Spleen (tissue), 11 donors: ENCODE measurements at regions not wholly inside any gene's neighbourhood (a gene's known extent, or its start where the extent isn't known, plus 50 kb on each side); places are given as distances from the start of the nearest gene placed in this dataset.

ENCODE experiments used
- DNase-seq: peaks from one replicate; pipeline ENCODE4 v3.0.0-alpha.2; 2020
- H3K27ac ChIP-seq, 8 donors: fragments of 200-600 bp; sonication (generic) in 7 of 8; 1 replicate in 4 of 8; 2 replicates in 4 of 8; pipeline versions ENCODE4 v1.5.0 to v1.8.0; 2016 to 2021; ENCODE audit warnings: inconsistent platforms in 4 of 8, mild to moderate bottlenecking in 4 of 8, moderate library complexity in 1 of 8
- H3K27me3 ChIP-seq, 7 donors: fragments of 200-600 bp; sonication (generic) in 6 of 7; replicated peaks in 1 of 7; 1 replicate in 4 of 7; 2 replicates in 3 of 7; pipeline versions ENCODE4 v1.5.0 to v1.8.0; 2016 to 2021; ENCODE audit warnings: inconsistent platforms in 3 of 7, mild to moderate bottlenecking in 1 of 7
- H3K36me3 ChIP-seq, 6 donors: fragments of 200-600 bp; sonication (generic) in 5 of 6; 1 replicate in 4 of 6; 2 replicates in 2 of 6; pipeline versions ENCODE4 v1.5.0 to v1.8.0; 2016 to 2021; ENCODE audit warnings: inconsistent platforms in 2 of 6
- H3K4me1 ChIP-seq, 6 donors: fragments of 200-600 bp; sonication (generic) in 5 of 6; 1 replicate in 3 of 6; 2 replicates in 3 of 6; pipeline versions ENCODE4 v1.5.0 to v1.8.0; 2016 to 2021; ENCODE audit warnings: inconsistent platforms in 3 of 6
- H3K4me3 ChIP-seq, 8 donors: fragments of 200-600 bp; sonication (generic) in 7 of 8; 1 replicate in 4 of 8; 2 replicates in 4 of 8; pipeline versions ENCODE4 v1.5.0 to v1.8.0; 2016 to 2021; ENCODE audit warnings: inconsistent platforms in 4 of 8, mild to moderate bottlenecking in 4 of 8, moderate library complexity in 2 of 8
- H3K9me3 ChIP-seq, 8 donors: fragments of 200-600 bp; sonication (generic) in 7 of 8; 1 replicate in 4 of 8; 2 replicates in 4 of 8; pipeline versions ENCODE4 v1.5.0 to v1.8.0; 2016 to 2021; ENCODE audit warnings: inconsistent platforms in 4 of 8
- CTCF ChIP-seq, 11 experiments: fragments of 200-600 bp in 7 of 11; fragments of 450-650 bp in 4 of 11; sonication (generic) in 4 of 11; IDR thresholded peaks in 8 of 11; conservative IDR thresholded peaks in 3 of 11; 1 replicate in 7 of 11; 2 replicates in 4 of 11; pipeline versions ENCODE4 v1.4.0 to v1.8.0; 2016 to 2021; ENCODE audit warnings: antibody characterized with exemption in 11 of 11, inconsistent platforms in 4 of 11, mild to moderate bottlenecking in 1 of 11
- POLR2A ChIP-seq, 3 donors: fragments of 450-650 bp; IDR thresholded peaks; one replicate each; pipeline ENCODE4 v1.5.1; 2017; ENCODE audit warnings: antibody characterized with exemption in 3 of 3, mild to moderate bottlenecking in 1 of 3
- POLR2AphosphoS5 ChIP-seq, 3 donors: sonication (generic); formaldehyde crosslinking; IDR thresholded peaks; one replicate each; pipeline ENCODE4 v1.5.1; 2017; ENCODE audit warnings: antibody characterized with exemption in 3 of 3
- WGBS, 5 donors: extraction: QIAGEN DNeasy Blood & Tissue Kit in 3 of 5; methylation state at CpG; one replicate each; pipeline versions ENCODE4 v1.1.5 to v1.1.7; 2013 to 2018; 5-methylcytosine and 5-hydroxymethylcytosine counted together
- intact Hi-C: fragments of 100-400 bp; cut with DNase I; formaldehyde crosslinking; loops from one replicate; pipeline ENCODE4 v1.15.0; 2023; ENCODE audit warnings: low total_unique reads
- donor health status: healthy with polysubstance abuse.
- donor health status: DM: no; HTN: no; CAD: no; lungs with moderate emphysema.
- donor health status: DM: no; HTN: no; CAD: no.
- donor health status: Bipolar disorder and iron deficiency.
- donor health status: healthy.
- donor health status: DM: no; HTN: no; CAD: no.
- donor health status: DM: yes; HTN: yes; CAD: no.

- H3K27me3 ChIP-seq: peaks cover 0 to 84% (median 40%) of the 10 kb centered on the region in 7 donors
- H3K4me3 ChIP-seq: peak overlapping the region; percentile 38 to 78 (median 59)
- intact Hi-C loops: loop anchor here (5.0 to 10.0 kb wide), 2 partner anchors 84 to 511 kb away; partner anchors contain the start of gene HOXD8
- peak; percentile 88 for DNase-seq
- H3K36me3 ChIP-seq: no peaks in the 10 kb centered on the region
- peaks cover 0 to 27% (median 11%) of the 10 kb centered on the region in 6 donors for H3K4me1 ChIP-seq
- TF ChIP-seq POLR2AphosphoS5 (IDR thresholded peaks at IDR 0.05) (no peak), CTCF (IDR thresholded peaks at IDR 0.05 in 8 of 11, conservative IDR thresholded peaks at IDR 0.05 in 3 of 11) (peak in 9 of 11 experiments; percentile 11 to 75 (median 69))
- no peaks in the 10 kb centered on the region for H3K9me3 ChIP-seq
- peak overlapping the region; percentile 28 to 93 (median 86) for H3K27ac ChIP-seq
- WGBS, 5 donors: 4 to 7% (median 6%) methylated on average over 37 to 39 of the region's 39 CpGs
Measured at GRCh38 chr2:176638167-176639015, 369.1 kb downstream of the MTX2 start.

- Histone ChIP-seq H3K27ac (peak overlapping the region in 5 of 8 donors; percentile 12 to 93 (median 84)), H3K4me1 (peaks cover 0 to 27% (median 11%) of the 10 kb centered on the region in 6 donors), H3K36me3 (no peaks in the 10 kb centered on the region), H3K9me3 (no peaks in the 10 kb centered on the region), H3K4me3 (peak overlapping the region in 3 of 8 donors; percentile 60 to 78 (median 67)), H3K27me3 (peaks cover 0 to 85% (median 40%) of the 10 kb centered on the region in 7 donors)
- no peak for DNase-seq
- 60 to 73% (median 68%) methylated on average over 7 of the region's 7 CpGs for WGBS, 5 donors
- TF ChIP-seq POLR2A (IDR thresholded peaks at IDR 0.05): no peak
- no peak for TF ChIP-seq POLR2AphosphoS5 (IDR thresholded peaks at IDR 0.05)
- no peak for TF ChIP-seq CTCF (IDR thresholded peaks at IDR 0.05 in 8 of 11, conservative IDR thresholded peaks at IDR 0.05 in 3 of 11)
- intact Hi-C loops: loop anchor here (5.0 to 10.0 kb wide), 2 partner anchors 84 to 512 kb away; partner anchors contain the start of gene HOXD8
Measured at GRCh38 chr2:176639016-176639343, 369.7 kb downstream of the MTX2 start.

- Histone ChIP-seq H3K4me3 (no peak overlapping the region), H3K27me3 (peaks cover 0 to 85% (median 37%) of the 10 kb centered on the region in 7 donors), H3K36me3 (no peaks in the 10 kb centered on the region), H3K4me1 (peaks cover 0 to 27% (median 13%) of the 10 kb centered on the region in 6 donors), H3K9me3 (no peaks in the 10 kb centered on the region), H3K27ac (no peak overlapping the region)
- 44 to 68% (median 49%) methylated on average over 5 of the region's 5 CpGs for WGBS, 5 donors
- no peak for DNase-seq
- no peak for TF ChIP-seq POLR2AphosphoS5 (IDR thresholded peaks at IDR 0.05)
- TF ChIP-seq CTCF (IDR thresholded peaks at IDR 0.05 in 8 of 11, conservative IDR thresholded peaks at IDR 0.05 in 3 of 11): no peak
- TF ChIP-seq POLR2A (IDR thresholded peaks at IDR 0.05): no peak
- intact Hi-C loops: loop anchor here (5.0 to 10.0 kb wide), 2 partner anchors 85 to 512 kb away; partner anchors contain the start of gene HOXD8
Measured at GRCh38 chr2:176639671-176640070, 370.4 kb downstream of the MTX2 start.

GRCh38 chr2:176641436-176641835, 372.2 kb downstream of the MTX2 start:
- DNase-seq: no peak
- no peak for TF ChIP-seq CTCF (IDR thresholded peaks at IDR 0.05 in 8 of 11, conservative IDR thresholded peaks at IDR 0.05 in 3 of 11)
- no peak for TF ChIP-seq POLR2AphosphoS5 (IDR thresholded peaks at IDR 0.05)
- TF ChIP-seq POLR2A (IDR thresholded peaks at IDR 0.05): no peak
- Histone ChIP-seq H3K36me3 (no peaks in the 10 kb centered on the region), H3K4me3 (no peak overlapping the region), H3K27me3 (peaks cover 0 to 84% (median 32%) of the 10 kb centered on the region in 7 donors), H3K27ac (peak overlapping the region in 1 of 8 donors; percentile 25), H3K4me1 (peaks cover 0 to 27% (median 13%) of the 10 kb centered on the region in 6 donors), H3K9me3 (no peaks in the 10 kb centered on the region)
- WGBS, 5 donors: 90 to 96% (median 91%) methylated on average over 2 of the region's 2 CpGs
- intact Hi-C loops: no loop called here
